ENCODE measurements at regions not wholly inside any gene's neighbourhood (a gene's known extent, or its start where the extent isn't known, plus 50 kb on each side); places are given as distances from the start of the nearest gene placed in this dataset.

- DNase-seq (ENCODE audit: low read depth in 2 of 2) = no peak
Observed at GRCh38 chr13:79084802-79085424, 321.1 kb downstream of the RBM26 start.

GRCh38 chr13:79081942-79082341 is 324.1 kb downstream of the RBM26 start:
- DNase-seq (ENCODE audit: low read depth in 2 of 2) = no peak

- no peak for DNase-seq (ENCODE audit: low read depth in 2 of 2)
Observed at GRCh38 chr13:79079351-79079839, 326.7 kb downstream of the RBM26 start.

- no peak for DNase-seq (ENCODE audit: low read depth in 2 of 2)
Observed at GRCh38 chr13:79075703-79076102, 330.4 kb downstream of the RBM26 start.

- no peak for DNase-seq (ENCODE audit: low read depth in 2 of 2)
Observed at GRCh38 chr13:79070343-79070974, 335.6 kb downstream of the RBM26 start.

GRCh38 chr13:79062291-79062690 is 343.8 kb downstream of the RBM26 start:
- no peak for DNase-seq (ENCODE audit: low read depth in 2 of 2)

GRCh38 chr13:79060216-79060615 is 345.8 kb downstream of the RBM26 start:
- no peak for DNase-seq (ENCODE audit: low read depth in 2 of 2)

- no peak for DNase-seq (ENCODE audit: low read depth in 2 of 2)
Observed at GRCh38 chr13:79056706-79057105, 349.3 kb downstream of the RBM26 start.

- no peak for DNase-seq (ENCODE audit: low read depth in 2 of 2)
Observed at GRCh38 chr13:79051472-79051871, 354.6 kb downstream of the RBM26 start.

GRCh38 chr13:79044415-79044814 is 361.6 kb downstream of the RBM26 start:
- no peak for DNase-seq (ENCODE audit: low read depth in 2 of 2)

GRCh38 chr13:79043208-79043607 is 362.8 kb downstream of the RBM26 start:
- no peak for DNase-seq (ENCODE audit: low read depth in 2 of 2)

GRCh38 chr13:79037197-79037596 is 368.9 kb downstream of the RBM26 start:
- DNase-seq (ENCODE audit: low read depth in 2 of 2) = no peak

- DNase-seq (ENCODE audit: low read depth in 2 of 2) = no peak
Observed at GRCh38 chr13:79034341-79034740, 371.7 kb downstream of the RBM26 start.

GRCh38 chr13:79030513-79030912 is 371.6 kb upstream of the OBI1 start:
- DNase-seq (ENCODE audit: low read depth in 2 of 2) = no peak

GRCh38 chr13:79018166-79018565 is 359.2 kb upstream of the OBI1 start:
- no peak for DNase-seq (ENCODE audit: low read depth in 2 of 2)

GRCh38 chr13:79011179-79011578 is 352.2 kb upstream of the OBI1 start:
- DNase-seq (ENCODE audit: low read depth in 2 of 2) = no peak

GRCh38 chr13:79003989-79004898 is 345.3 kb upstream of the OBI1 start:
- DNase-seq (ENCODE audit: low read depth in 2 of 2) = no peak

GRCh38 chr13:78999494-78999893 is 340.5 kb upstream of the OBI1 start:
- DNase-seq (ENCODE audit: low read depth in 2 of 2) = no peak

GRCh38 chr13:78998630-78999315 is 339.8 kb upstream of the OBI1 start:
- DNase-seq (ENCODE audit: low read depth in 2 of 2) = no peak

- no peak for DNase-seq (ENCODE audit: low read depth in 2 of 2)
Observed at GRCh38 chr13:78997902-78998629, 339.1 kb upstream of the OBI1 start.

GRCh38 chr13:78993792-78994191 is 334.8 kb upstream of the OBI1 start:
- DNase-seq (ENCODE audit: low read depth in 2 of 2) = no peak
